Neural progenitor cell (in vitro differentiated cells): ENCODE measurements at regions not wholly inside any gene's neighbourhood (a gene's known extent, or its start where the extent isn't known, plus 50 kb on each side); places are given as distances from the start of the nearest gene placed in this dataset.

Experiments used
- EZH2 ChIP-seq: fragments of 200-600 bp; sonication (generic); IDR thresholded peaks from 2 replicates; pipeline ENCODE4 v1.6.1; 2017; ENCODE audit warnings: antibody characterized with exemption, mild to moderate bottlenecking, moderate library complexity
- EZH2phosphoT487 ChIP-seq: fragments of 200-600 bp; sonication (generic); IDR thresholded peaks from 2 replicates; pipeline ENCODE4 v1.6.1; 2017; ENCODE audit warnings: antibody characterized with exemption
- TF ChIP-seq, protein P1 (sequence below): fragments of 200-600 bp; sonication (generic); IDR thresholded peaks from 2 replicates; pipeline ENCODE4 v1.5.1; 2017; ENCODE audit warnings: antibody characterized with exemption, mild to moderate bottlenecking

- TF ChIP-seq, protein P1, sequence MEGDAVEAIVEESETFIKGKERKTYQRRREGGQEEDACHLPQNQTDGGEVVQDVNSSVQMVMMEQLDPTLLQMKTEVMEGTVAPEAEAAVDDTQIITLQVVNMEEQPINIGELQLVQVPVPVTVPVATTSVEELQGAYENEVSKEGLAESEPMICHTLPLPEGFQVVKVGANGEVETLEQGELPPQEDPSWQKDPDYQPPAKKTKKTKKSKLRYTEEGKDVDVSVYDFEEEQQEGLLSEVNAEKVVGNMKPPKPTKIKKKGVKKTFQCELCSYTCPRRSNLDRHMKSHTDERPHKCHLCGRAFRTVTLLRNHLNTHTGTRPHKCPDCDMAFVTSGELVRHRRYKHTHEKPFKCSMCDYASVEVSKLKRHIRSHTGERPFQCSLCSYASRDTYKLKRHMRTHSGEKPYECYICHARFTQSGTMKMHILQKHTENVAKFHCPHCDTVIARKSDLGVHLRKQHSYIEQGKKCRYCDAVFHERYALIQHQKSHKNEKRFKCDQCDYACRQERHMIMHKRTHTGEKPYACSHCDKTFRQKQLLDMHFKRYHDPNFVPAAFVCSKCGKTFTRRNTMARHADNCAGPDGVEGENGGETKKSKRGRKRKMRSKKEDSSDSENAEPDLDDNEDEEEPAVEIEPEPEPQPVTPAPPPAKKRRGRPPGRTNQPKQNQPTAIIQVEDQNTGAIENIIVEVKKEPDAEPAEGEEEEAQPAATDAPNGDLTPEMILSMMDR: no peak
- no peak for TF ChIP-seq EZH2phosphoT487
- TF ChIP-seq EZH2: no peak
These were observed 128.8 kb upstream of the PDE7B start for GRCh38 chr6:135722679-135723078.
